ENCODE measurements at regions not wholly inside any gene's neighbourhood (a gene's known extent, or its start where the extent isn't known, plus 50 kb on each side); places are given as distances from the start of the nearest gene placed in this dataset.

DNA sequence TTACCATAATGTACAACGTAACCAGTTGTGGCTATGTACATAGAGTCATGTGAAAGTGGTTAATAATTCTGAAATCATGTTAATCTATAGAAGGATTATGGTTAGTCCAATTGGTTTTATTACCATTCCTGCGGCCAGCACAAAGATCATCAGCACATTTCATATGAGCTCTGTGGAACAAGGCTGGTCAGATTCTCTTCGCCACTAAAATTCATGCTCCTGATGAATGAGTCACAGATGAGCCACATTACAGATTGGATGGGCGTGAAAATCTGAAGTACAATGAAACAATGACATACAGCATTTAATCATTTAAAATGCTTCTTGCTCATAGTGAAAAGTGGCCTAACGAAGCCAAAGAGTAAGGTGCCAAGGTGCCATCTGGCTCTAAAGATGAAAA lies 716.2 kb upstream of the PHF14 start:
- TF ChIP-seq, protein P1, sequence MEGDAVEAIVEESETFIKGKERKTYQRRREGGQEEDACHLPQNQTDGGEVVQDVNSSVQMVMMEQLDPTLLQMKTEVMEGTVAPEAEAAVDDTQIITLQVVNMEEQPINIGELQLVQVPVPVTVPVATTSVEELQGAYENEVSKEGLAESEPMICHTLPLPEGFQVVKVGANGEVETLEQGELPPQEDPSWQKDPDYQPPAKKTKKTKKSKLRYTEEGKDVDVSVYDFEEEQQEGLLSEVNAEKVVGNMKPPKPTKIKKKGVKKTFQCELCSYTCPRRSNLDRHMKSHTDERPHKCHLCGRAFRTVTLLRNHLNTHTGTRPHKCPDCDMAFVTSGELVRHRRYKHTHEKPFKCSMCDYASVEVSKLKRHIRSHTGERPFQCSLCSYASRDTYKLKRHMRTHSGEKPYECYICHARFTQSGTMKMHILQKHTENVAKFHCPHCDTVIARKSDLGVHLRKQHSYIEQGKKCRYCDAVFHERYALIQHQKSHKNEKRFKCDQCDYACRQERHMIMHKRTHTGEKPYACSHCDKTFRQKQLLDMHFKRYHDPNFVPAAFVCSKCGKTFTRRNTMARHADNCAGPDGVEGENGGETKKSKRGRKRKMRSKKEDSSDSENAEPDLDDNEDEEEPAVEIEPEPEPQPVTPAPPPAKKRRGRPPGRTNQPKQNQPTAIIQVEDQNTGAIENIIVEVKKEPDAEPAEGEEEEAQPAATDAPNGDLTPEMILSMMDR (IDR thresholded peaks at IDR 0.05; ENCODE audit: unreplicated experiment): no peak
- H3K27me3 Mint-ChIP-seq (ENCODE audit: unreplicated experiment): peaks cover 1% of the 10 kb centered on the region
- no peaks in the 10 kb centered on the region for H3K36me3 Mint-ChIP-seq (ENCODE audit: low read depth, unreplicated experiment)
- H3K9me3 Mint-ChIP-seq (ENCODE audit: unreplicated experiment): no peaks in the 10 kb centered on the region
- no peaks in the 10 kb centered on the region for H3K4me1 Mint-ChIP-seq (ENCODE audit: unreplicated experiment)
- no peak overlapping the region for H3K27ac Mint-ChIP-seq (ENCODE audit: unreplicated experiment)
- DNase-seq (ENCODE audit: low spot score): no peak
- no peak overlapping the region for H3K4me3 Mint-ChIP-seq (ENCODE audit: unreplicated experiment)

DNA sequence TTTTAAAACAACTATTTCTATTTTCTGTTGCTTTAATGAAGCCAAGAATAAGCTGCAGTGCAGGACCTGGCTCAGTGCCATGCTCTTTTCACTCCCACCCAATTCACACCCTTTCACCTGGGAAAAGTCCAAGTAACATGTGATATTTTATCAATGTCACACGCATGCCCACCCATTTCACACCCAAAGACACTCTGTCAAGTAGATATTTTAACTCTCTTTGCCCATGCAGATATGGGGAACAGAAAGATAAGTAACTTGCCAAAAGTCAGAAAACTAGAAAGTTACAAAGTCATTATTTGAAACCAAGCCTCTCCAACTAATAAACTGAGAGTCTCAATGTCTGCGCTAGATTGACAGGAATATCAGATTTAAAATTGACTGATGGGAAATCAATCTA lies 706.7 kb upstream of the PHF14 start:
- TF ChIP-seq, protein P1 (IDR thresholded peaks at IDR 0.05; ENCODE audit: unreplicated experiment): no peak
- no peak for DNase-seq (ENCODE audit: low spot score)
- Mint-ChIP-seq H3K9me3 (ENCODE audit: unreplicated experiment) (no peaks in the 10 kb centered on the region), H3K27me3 (ENCODE audit: unreplicated experiment) (no peaks in the 10 kb centered on the region), H3K36me3 (ENCODE audit: low read depth, unreplicated experiment) (no peaks in the 10 kb centered on the region), H3K27ac (ENCODE audit: unreplicated experiment) (no peak overlapping the region), H3K4me3 (ENCODE audit: unreplicated experiment) (no peak overlapping the region), H3K4me1 (ENCODE audit: unreplicated experiment) (no peaks in the 10 kb centered on the region)

DNA sequence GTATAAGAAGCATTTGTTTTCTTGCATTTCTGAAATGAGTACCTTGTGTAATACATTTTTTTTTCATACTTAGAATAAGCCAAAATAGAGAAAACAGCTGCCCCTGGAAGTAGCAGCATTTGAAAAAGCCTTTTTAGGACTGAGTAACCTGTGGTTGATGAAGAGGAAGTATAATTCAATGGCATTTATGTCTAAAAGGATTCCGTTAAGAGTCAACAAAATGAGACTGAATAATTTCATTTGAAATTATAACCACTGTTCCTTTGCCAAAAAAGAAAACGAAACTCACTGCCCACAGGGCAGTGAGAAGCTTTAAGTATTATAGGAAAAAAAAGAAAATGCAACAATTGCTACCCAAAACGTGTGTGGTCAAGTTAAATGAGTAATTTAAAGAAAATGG lies 705.6 kb upstream of the PHF14 start:
- Mint-ChIP-seq H3K27me3 (ENCODE audit: unreplicated experiment) (no peaks in the 10 kb centered on the region), H3K4me1 (ENCODE audit: unreplicated experiment) (no peaks in the 10 kb centered on the region), H3K36me3 (ENCODE audit: low read depth, unreplicated experiment) (no peaks in the 10 kb centered on the region), H3K9me3 (ENCODE audit: unreplicated experiment) (no peaks in the 10 kb centered on the region), H3K27ac (ENCODE audit: unreplicated experiment) (no peak overlapping the region), H3K4me3 (ENCODE audit: unreplicated experiment) (no peak overlapping the region)
- DNase-seq (ENCODE audit: low spot score): no peak
- TF ChIP-seq, protein P1 (IDR thresholded peaks at IDR 0.05; ENCODE audit: unreplicated experiment): no peak

DNA sequence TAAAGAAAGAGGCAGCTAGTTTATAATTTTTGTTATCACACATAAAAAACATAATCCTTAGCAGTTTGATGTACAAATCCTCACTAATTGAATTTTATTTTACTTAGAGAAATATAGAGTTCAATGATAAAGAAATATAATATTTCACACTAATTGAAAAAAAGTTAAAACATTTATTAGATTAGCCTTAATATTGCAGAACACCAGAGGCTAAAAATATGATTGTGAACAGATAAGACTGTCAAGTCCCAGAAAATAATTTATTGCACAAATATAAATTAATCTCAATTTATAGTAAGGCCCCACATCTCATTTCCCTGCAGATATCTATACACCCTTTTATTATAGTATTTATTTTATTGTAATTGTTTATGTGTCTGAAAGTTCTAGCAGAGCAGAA lies 690.8 kb upstream of the PHF14 start:
- Mint-ChIP-seq H3K27me3 (ENCODE audit: unreplicated experiment) (no peaks in the 10 kb centered on the region), H3K4me1 (ENCODE audit: unreplicated experiment) (no peaks in the 10 kb centered on the region), H3K36me3 (ENCODE audit: low read depth, unreplicated experiment) (no peaks in the 10 kb centered on the region), H3K4me3 (ENCODE audit: unreplicated experiment) (no peak overlapping the region), H3K27ac (ENCODE audit: unreplicated experiment) (no peak overlapping the region), H3K9me3 (ENCODE audit: unreplicated experiment) (no peaks in the 10 kb centered on the region)
- no peak for DNase-seq (ENCODE audit: low spot score)
- TF ChIP-seq, protein P1 (IDR thresholded peaks at IDR 0.05; ENCODE audit: unreplicated experiment): no peak

DNA sequence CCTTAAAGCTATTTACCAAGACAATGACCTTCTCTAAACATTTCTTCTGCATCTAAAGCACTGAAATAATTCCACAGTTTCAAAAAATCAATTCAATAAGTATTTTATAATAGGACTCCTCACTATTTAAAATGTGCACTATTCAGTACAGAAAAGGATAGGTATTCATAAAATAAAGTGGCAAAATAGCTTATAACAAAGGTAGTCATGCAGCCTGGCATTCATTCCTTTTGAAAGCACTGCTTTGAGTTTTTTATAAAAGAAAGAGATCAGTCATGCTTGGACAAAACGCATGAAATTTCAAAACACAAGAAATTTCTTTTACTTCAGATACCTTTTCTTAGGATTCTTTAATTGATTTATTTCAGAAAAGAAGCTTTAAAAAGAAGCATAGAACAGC lies 689.7 kb upstream of the PHF14 start:
- DNase-seq (ENCODE audit: low spot score): no peak
- Mint-ChIP-seq H3K4me3 (ENCODE audit: unreplicated experiment) (no peak overlapping the region), H3K27ac (ENCODE audit: unreplicated experiment) (no peak overlapping the region), H3K9me3 (ENCODE audit: unreplicated experiment) (no peaks in the 10 kb centered on the region), H3K4me1 (ENCODE audit: unreplicated experiment) (no peaks in the 10 kb centered on the region), H3K27me3 (ENCODE audit: unreplicated experiment) (no peaks in the 10 kb centered on the region), H3K36me3 (ENCODE audit: low read depth, unreplicated experiment) (no peaks in the 10 kb centered on the region)
- TF ChIP-seq, protein P1 (IDR thresholded peaks at IDR 0.05; ENCODE audit: unreplicated experiment): no peak

Measured in endothelial cell (in vitro differentiated cells).